H1 (cell line): ENCODE measurements at regions not wholly inside any gene's neighbourhood (a gene's known extent, or its start where the extent isn't known, plus 50 kb on each side); places are given as distances from the start of the nearest gene placed in this dataset.

Source experiments
- CTCF ChIP-seq, 3 experiments: IDR thresholded peaks; 1 replicate in 2 of 3; 2 replicates in 1 of 3; pipeline versions ENCODE4 v1.5.1 to v1.6.1; 2011; ENCODE audit warnings: low read length in 3 of 3, mild to moderate bottlenecking in 3 of 3, inconsistent platforms in 2 of 3, low read depth in 1 of 3, moderate library complexity in 1 of 3; ENCODE audit not compliant: insufficient read depth in 1 of 3; ENCODE audit errors: control extremely low read depth in 1 of 3
- EZH2 ChIP-seq: fragments of 200-600 bp; sonication (generic); IDR thresholded peaks from 2 replicates; pipeline ENCODE4 v1.7.1; 2012; ENCODE audit warnings: low read depth, mild to moderate bottlenecking, moderate library complexity, low read length, inconsistent platforms; ENCODE audit not compliant: severe bottlenecking
- POLR2A ChIP-seq, 2 experiments: IDR thresholded peaks; 1 replicate in 1 of 2; 2 replicates in 1 of 2; pipeline ENCODE4 v1.6.1; 2011; ENCODE audit warnings: low read depth in 2 of 2, low read length in 2 of 2, mild to moderate bottlenecking in 2 of 2; ENCODE audit errors: control extremely low read depth in 1 of 2
- RAD21 ChIP-seq, 2 experiments: IDR thresholded peaks in 1 of 2; conservative IDR thresholded peaks in 1 of 2; 2 replicates each; pipeline ENCODE4 v1.6.1; 2011; ENCODE audit warnings: low read depth in 2 of 2, low read length in 2 of 2, improper control_type of control experiment in 1 of 2, inconsistent platforms in 1 of 2, mild to moderate bottlenecking in 1 of 2, moderate library complexity in 1 of 2
- RNF2 ChIP-seq: fragments of 200-900, 300-1000 bp; sonication (generic); IDR thresholded peaks from 2 replicates; pipeline ENCODE4 v1.7.1; 2016; ENCODE audit warnings: borderline replicate concordance, low read depth, mild to moderate bottlenecking, antibody characterized with exemption, low read length; ENCODE audit not compliant: poor library complexity, severe bottlenecking; ENCODE audit errors: missing control alignments

GRCh38 chr14:104394409-104394851, 185.1 kb upstream of the C14orf180 start:
- TF ChIP-seq POLR2A (IDR thresholded peaks at IDR 0.05; ENCODE audit: control extremely low read depth in 1 of 2, low read depth in 2 of 2, low read length in 2 of 2) = no peak
- TF ChIP-seq CTCF (IDR thresholded peaks at IDR 0.05; ENCODE audit: control extremely low read depth in 1 of 3, insufficient read depth in 1 of 3, low read depth in 1 of 3, low read length in 3 of 3) = no peak
- TF ChIP-seq EZH2 = no peak
- TF ChIP-seq RAD21 (IDR thresholded peaks at IDR 0.05 in 1 of 2, conservative IDR thresholded peaks at IDR 0.05 in 1 of 2; ENCODE audit: low read depth in 2 of 2, low read length in 2 of 2) = no peak
- no peak for TF ChIP-seq RNF2
